ENCODE measurements at regions not wholly inside any gene's neighbourhood (a gene's known extent, or its start where the extent isn't known, plus 50 kb on each side); places are given as distances from the start of the nearest gene placed in this dataset.

DNA sequence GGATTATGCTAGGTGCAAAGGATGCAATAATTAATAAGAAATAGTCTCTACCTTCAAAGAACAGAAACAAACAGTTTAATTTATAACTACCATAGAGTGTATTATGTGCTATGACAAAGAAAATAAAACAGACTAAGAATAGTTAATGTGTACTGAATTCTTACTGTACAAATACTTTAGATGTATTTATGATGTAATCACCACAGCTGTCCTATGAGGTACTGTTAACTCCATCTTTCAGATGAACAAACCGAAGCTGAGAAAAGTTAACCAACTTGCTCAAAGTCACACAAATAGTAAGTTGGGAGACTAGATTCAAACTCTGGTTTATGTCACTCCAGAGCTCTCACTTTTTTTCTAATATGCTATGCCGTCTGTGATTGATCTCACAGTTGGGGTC, 77.0 kb upstream of the FGGY start:
- TF ChIP-seq, protein P1, sequence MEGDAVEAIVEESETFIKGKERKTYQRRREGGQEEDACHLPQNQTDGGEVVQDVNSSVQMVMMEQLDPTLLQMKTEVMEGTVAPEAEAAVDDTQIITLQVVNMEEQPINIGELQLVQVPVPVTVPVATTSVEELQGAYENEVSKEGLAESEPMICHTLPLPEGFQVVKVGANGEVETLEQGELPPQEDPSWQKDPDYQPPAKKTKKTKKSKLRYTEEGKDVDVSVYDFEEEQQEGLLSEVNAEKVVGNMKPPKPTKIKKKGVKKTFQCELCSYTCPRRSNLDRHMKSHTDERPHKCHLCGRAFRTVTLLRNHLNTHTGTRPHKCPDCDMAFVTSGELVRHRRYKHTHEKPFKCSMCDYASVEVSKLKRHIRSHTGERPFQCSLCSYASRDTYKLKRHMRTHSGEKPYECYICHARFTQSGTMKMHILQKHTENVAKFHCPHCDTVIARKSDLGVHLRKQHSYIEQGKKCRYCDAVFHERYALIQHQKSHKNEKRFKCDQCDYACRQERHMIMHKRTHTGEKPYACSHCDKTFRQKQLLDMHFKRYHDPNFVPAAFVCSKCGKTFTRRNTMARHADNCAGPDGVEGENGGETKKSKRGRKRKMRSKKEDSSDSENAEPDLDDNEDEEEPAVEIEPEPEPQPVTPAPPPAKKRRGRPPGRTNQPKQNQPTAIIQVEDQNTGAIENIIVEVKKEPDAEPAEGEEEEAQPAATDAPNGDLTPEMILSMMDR (IDR thresholded peaks at IDR 0.05): no peak
- no peak for TF ChIP-seq POLR2A (IDR thresholded peaks at IDR 0.05)
